ENCODE measurements at regions not wholly inside any gene's neighbourhood (a gene's known extent, or its start where the extent isn't known, plus 50 kb on each side); places are given as distances from the start of the nearest gene placed in this dataset.

DNA sequence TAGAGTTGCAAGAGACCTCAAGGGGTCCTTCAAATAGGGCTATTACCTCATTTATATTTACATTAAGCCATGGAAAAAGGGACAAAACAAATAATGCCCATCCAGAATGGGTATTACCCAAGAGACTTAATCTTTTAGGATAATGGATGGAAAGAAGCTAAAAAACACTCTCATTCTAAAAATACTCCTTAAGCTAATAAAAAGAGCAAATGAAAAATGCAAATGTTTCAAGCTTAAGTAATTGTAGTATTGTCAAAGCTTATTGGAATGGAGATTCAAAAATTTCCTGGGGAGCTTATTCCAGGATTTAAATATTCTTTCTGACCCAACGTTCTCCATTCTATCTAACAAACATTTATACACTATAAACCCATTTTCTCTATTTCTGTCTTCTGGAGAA lies 107.8 kb upstream of the SPIN4 start:
- Histone ChIP-seq H3K4me3 (ENCODE audit: low read depth, low read length) (no peak overlapping the region), H3K27me3 (ENCODE audit: control insufficient read depth, insufficient read depth, low read length) (no peaks in the 10 kb centered on the region), H3K9me3 (ENCODE audit: control insufficient read depth in 2 of 2, low read length in 2 of 2) (peaks cover 13 to 15% of the 10 kb centered on the region in 2 experiments), H3K4me1 (ENCODE audit: control insufficient read depth, insufficient read depth, low read length, poor library complexity, severe bottlenecking) (no peaks in the 10 kb centered on the region), H3K27ac (ENCODE audit: insufficient read depth, low read length, poor library complexity, severe bottlenecking) (no peak overlapping the region), H3K36me3 (ENCODE audit: control insufficient read depth, insufficient read depth, low read length) (no peaks in the 10 kb centered on the region)
- Mint-ChIP-seq H3K4me1 (no peaks in the 10 kb centered on the region), H3K27ac (no peak overlapping the region), H3K36me3 (peaks cover 6% of the 10 kb centered on the region), H3K9me3 (peaks cover 0 to 30% (median 6%) of the 10 kb centered on the region in 7 donors), H3K27me3 (no peaks in the 10 kb centered on the region), H3K4me3 (no peak overlapping the region)
- ATAC-seq (ENCODE audit: low read depth in 2 of 2), result no peak
- no peak for DNase-seq

DNA sequence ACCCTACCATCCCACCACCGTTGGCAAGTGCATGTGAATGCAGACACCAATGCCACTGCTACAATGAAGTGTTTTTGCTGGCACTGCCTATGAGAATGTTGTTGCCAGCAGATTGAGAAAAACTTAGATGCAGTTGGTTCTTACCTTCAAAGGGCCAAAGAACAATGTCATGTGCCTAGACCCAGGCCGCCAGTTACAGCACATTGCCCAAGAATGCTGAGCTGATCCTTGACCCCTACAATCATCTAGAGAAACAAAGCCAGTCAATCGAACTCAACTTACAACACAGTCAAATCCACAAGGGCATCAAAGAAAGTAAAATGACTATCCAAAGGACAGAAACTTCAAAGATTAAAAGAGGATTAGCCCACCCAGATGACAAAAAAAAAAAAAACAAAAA lies 102.4 kb upstream of the SPIN4 start:
- H3K9me3 ChIP-seq (ENCODE audit: control insufficient read depth in 2 of 2, low read length in 2 of 2), result peaks cover 16 to 22% of the 10 kb centered on the region in 2 experiments
- no peak for DNase-seq
- no peak overlapping the region for H3K4me3 Mint-ChIP-seq
- H3K27ac ChIP-seq (ENCODE audit: insufficient read depth, low read length, poor library complexity, severe bottlenecking), result no peak overlapping the region
- no peaks in the 10 kb centered on the region for H3K4me1 ChIP-seq (ENCODE audit: control insufficient read depth, insufficient read depth, low read length, poor library complexity, severe bottlenecking)
- H3K9me3 Mint-ChIP-seq, result peaks cover 0 to 47% (median 8%) of the 10 kb centered on the region in 7 donors
- H3K27ac Mint-ChIP-seq, result no peak overlapping the region
- no peaks in the 10 kb centered on the region for H3K4me1 Mint-ChIP-seq
- H3K4me3 ChIP-seq (ENCODE audit: low read depth, low read length), result no peak overlapping the region
- H3K36me3 Mint-ChIP-seq, result peaks cover 17% of the 10 kb centered on the region
- no peaks in the 10 kb centered on the region for H3K27me3 Mint-ChIP-seq
- H3K36me3 ChIP-seq (ENCODE audit: control insufficient read depth, insufficient read depth, low read length), result peaks cover 5% of the 10 kb centered on the region
- ATAC-seq (ENCODE audit: low read depth in 2 of 2), result no peak
- H3K27me3 ChIP-seq (ENCODE audit: control insufficient read depth, insufficient read depth, low read length), result no peaks in the 10 kb centered on the region

DNA sequence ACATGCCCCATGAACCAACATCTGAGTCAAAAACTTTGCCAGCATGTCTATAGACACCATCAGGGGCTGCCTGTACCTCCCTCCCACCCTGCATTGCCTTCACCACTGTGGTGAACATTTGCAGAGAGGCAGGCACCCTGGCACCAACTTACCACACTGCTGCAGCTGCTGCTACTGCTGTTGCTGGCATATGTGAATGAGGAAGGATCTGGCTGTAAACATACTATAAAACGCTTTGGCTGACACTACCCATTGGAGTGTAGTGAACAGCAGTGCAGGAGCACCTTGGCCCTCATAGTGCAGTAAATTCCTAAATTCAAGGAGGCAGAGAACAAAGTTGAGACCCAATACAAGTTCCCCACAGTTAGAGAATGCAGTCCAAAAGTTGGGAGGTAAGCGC lies 90.6 kb upstream of the SPIN4 start:
- Mint-ChIP-seq H3K9me3 (peaks cover 1 to 15% (median 3%) of the 10 kb centered on the region in 7 donors), H3K27ac (no peak overlapping the region), H3K4me1 (peaks cover 0 to 2% (median 0%) of the 10 kb centered on the region in 4 donors), H3K4me3 (no peak overlapping the region), H3K36me3 (no peaks in the 10 kb centered on the region), H3K27me3 (no peaks in the 10 kb centered on the region)
- Histone ChIP-seq H3K27me3 (ENCODE audit: control insufficient read depth, insufficient read depth, low read length) (no peaks in the 10 kb centered on the region), H3K36me3 (ENCODE audit: control insufficient read depth, insufficient read depth, low read length) (no peaks in the 10 kb centered on the region), H3K4me3 (ENCODE audit: low read depth, low read length) (no peak overlapping the region), H3K27ac (ENCODE audit: insufficient read depth, low read length, poor library complexity, severe bottlenecking) (no peak overlapping the region), H3K9me3 (ENCODE audit: control insufficient read depth in 2 of 2, low read length in 2 of 2) (peaks cover 4 to 7% of the 10 kb centered on the region in 2 experiments), H3K4me1 (ENCODE audit: control insufficient read depth, insufficient read depth, low read length, poor library complexity, severe bottlenecking) (no peaks in the 10 kb centered on the region)
- ATAC-seq (ENCODE audit: low read depth in 2 of 2), result no peak
- no peak for DNase-seq

DNA sequence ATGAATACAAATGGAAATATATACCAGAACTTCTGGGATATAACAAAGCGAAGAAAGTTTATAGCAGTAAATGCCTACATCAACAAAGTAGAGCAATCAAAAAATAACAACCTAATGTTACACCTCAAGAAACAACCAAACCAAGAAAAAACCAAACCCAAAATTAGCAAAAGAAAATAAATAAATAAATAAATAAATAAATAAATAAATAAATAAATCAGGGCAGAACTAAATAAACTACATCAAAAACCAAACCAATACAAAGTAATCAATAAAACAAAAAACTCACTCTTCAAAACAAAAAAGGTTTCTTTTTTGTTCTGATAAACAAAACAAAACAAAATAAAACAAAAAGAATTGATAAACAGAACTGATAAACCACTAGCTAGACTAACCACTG lies 88.4 kb upstream of the SPIN4 start:
- Mint-ChIP-seq H3K27ac (no peak overlapping the region), H3K36me3 (no peaks in the 10 kb centered on the region), H3K27me3 (no peaks in the 10 kb centered on the region), H3K4me1 (peaks cover 0 to 2% (median 0%) of the 10 kb centered on the region in 4 donors), H3K4me3 (no peak overlapping the region), H3K9me3 (peaks cover under 1 to 14% (median 3%) of the 10 kb centered on the region in 7 donors)
- H3K4me1 ChIP-seq (ENCODE audit: control insufficient read depth, insufficient read depth, low read length, poor library complexity, severe bottlenecking), result no peaks in the 10 kb centered on the region
- no peaks in the 10 kb centered on the region for H3K27me3 ChIP-seq (ENCODE audit: control insufficient read depth, insufficient read depth, low read length)
- peaks cover 4 to 7% of the 10 kb centered on the region in 2 experiments for H3K9me3 ChIP-seq (ENCODE audit: control insufficient read depth in 2 of 2, low read length in 2 of 2)
- H3K4me3 ChIP-seq (ENCODE audit: low read depth, low read length), result no peak overlapping the region
- DNase-seq, result no peak
- no peaks in the 10 kb centered on the region for H3K36me3 ChIP-seq (ENCODE audit: control insufficient read depth, insufficient read depth, low read length)
- H3K27ac ChIP-seq (ENCODE audit: insufficient read depth, low read length, poor library complexity, severe bottlenecking), result no peak overlapping the region
- ATAC-seq (ENCODE audit: low read depth in 2 of 2), result no peak

DNA sequence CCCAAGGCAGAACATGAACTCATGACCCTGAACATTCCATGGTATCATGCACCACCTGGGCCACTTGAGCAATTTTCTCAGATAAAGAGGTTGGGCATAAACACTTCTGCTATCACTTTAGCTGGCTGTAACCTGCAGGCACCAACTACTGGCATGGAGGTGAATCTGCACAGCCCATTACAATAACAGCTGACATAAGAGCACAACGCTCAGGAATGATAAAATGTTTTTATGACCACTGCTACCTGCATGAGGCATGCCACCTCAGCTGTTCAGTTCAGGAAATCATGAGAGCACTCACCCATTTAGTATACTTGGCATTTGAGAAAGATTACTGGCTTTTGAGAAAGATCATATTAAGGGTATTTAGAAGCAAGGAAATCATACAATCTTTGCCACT lies 85.7 kb upstream of the SPIN4 start:
- no peak overlapping the region for H3K4me3 ChIP-seq (ENCODE audit: low read depth, low read length)
- peaks cover 0 to 18% (median 2%) of the 10 kb centered on the region in 7 donors for H3K9me3 Mint-ChIP-seq
- peaks cover under 1% of the 10 kb centered on the region for H3K36me3 ChIP-seq (ENCODE audit: control insufficient read depth, insufficient read depth, low read length)
- peaks cover 3 to 4% of the 10 kb centered on the region in 2 experiments for H3K9me3 ChIP-seq (ENCODE audit: control insufficient read depth in 2 of 2, low read length in 2 of 2)
- H3K27ac Mint-ChIP-seq, result no peak overlapping the region
- H3K4me3 Mint-ChIP-seq, result no peak overlapping the region
- DNase-seq (no peak), ATAC-seq (ENCODE audit: low read depth in 2 of 2) (no peak)
- no peaks in the 10 kb centered on the region for H3K27me3 Mint-ChIP-seq
- H3K27me3 ChIP-seq (ENCODE audit: control insufficient read depth, insufficient read depth, low read length), result no peaks in the 10 kb centered on the region
- H3K4me1 ChIP-seq (ENCODE audit: control insufficient read depth, insufficient read depth, low read length, poor library complexity, severe bottlenecking), result no peaks in the 10 kb centered on the region
- H3K36me3 Mint-ChIP-seq, result peaks cover 11% of the 10 kb centered on the region
- no peaks in the 10 kb centered on the region for H3K4me1 Mint-ChIP-seq
- no peak overlapping the region for H3K27ac ChIP-seq (ENCODE audit: insufficient read depth, low read length, poor library complexity, severe bottlenecking)

DNA sequence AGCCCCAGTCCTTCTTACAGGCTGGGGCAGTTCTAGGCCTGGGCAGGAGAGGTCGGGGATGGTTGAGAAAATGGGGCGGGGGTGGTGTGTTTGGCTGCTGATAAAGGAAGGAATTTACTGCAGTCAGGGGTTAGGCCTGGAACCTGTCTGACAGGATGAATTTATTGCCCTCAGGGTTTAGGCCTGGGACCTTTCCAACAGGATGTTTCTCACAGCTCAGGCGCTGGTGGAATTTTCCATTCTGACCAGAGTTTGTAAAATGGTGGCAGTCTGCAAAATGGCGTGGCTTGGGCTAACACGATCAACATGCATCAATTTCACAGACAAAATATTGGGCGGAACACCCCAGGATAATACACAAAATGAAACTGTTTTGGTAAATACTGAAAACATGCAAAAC lies 83.5 kb upstream of the SPIN4 start:
- Mint-ChIP-seq H3K27me3 (no peaks in the 10 kb centered on the region), H3K27ac (no peak overlapping the region), H3K4me3 (no peak overlapping the region), H3K9me3 (peaks cover 0 to 13% (median 1%) of the 10 kb centered on the region in 7 donors), H3K4me1 (no peaks in the 10 kb centered on the region), H3K36me3 (peaks cover 11% of the 10 kb centered on the region)
- Histone ChIP-seq H3K4me3 (ENCODE audit: low read depth, low read length) (no peak overlapping the region), H3K27ac (ENCODE audit: insufficient read depth, low read length, poor library complexity, severe bottlenecking) (no peak overlapping the region), H3K36me3 (ENCODE audit: control insufficient read depth, insufficient read depth, low read length) (peaks cover 6% of the 10 kb centered on the region), H3K9me3 (ENCODE audit: control insufficient read depth in 2 of 2, low read length in 2 of 2) (peaks cover 0 to 4% of the 10 kb centered on the region in 2 experiments), H3K4me1 (ENCODE audit: control insufficient read depth, insufficient read depth, low read length, poor library complexity, severe bottlenecking) (no peaks in the 10 kb centered on the region), H3K27me3 (ENCODE audit: control insufficient read depth, insufficient read depth, low read length) (no peaks in the 10 kb centered on the region)
- ATAC-seq (ENCODE audit: low read depth in 2 of 2), result no peak
- DNase-seq, result no peak

DNA sequence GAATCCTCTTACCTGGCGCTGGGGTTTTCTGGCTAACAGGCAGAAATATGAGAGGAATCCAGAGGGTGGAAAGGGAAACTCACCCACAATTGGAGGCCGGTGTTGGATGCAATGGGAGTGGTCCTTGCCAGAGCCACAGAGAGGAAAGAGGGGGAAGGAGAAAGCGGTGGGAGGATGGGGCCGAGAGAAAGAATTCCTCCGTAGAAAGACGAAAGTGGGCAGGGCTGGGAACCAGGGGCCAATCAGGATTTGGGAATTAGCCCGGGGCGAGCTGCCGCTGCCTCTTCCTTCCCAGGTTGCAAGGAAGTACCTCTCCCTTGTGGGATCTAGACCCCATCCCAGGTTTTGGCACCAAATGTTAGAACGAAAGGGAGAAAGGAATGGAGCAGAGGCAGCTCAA lies 83.1 kb upstream of the SPIN4 start:
- Histone ChIP-seq H3K4me3 (ENCODE audit: low read depth, low read length) (no peak overlapping the region), H3K27ac (ENCODE audit: insufficient read depth, low read length, poor library complexity, severe bottlenecking) (no peak overlapping the region), H3K27me3 (ENCODE audit: control insufficient read depth, insufficient read depth, low read length) (no peaks in the 10 kb centered on the region), H3K9me3 (ENCODE audit: control insufficient read depth in 2 of 2, low read length in 2 of 2) (peaks cover 0 to 4% of the 10 kb centered on the region in 2 experiments), H3K4me1 (ENCODE audit: control insufficient read depth, insufficient read depth, low read length, poor library complexity, severe bottlenecking) (no peaks in the 10 kb centered on the region), H3K36me3 (ENCODE audit: control insufficient read depth, insufficient read depth, low read length) (peaks cover 6% of the 10 kb centered on the region)
- H3K27ac Mint-ChIP-seq, result no peak overlapping the region
- H3K36me3 Mint-ChIP-seq, result peaks cover 11% of the 10 kb centered on the region
- H3K27me3 Mint-ChIP-seq, result no peaks in the 10 kb centered on the region
- no peak overlapping the region for H3K4me3 Mint-ChIP-seq
- no peaks in the 10 kb centered on the region for H3K4me1 Mint-ChIP-seq
- peaks cover 0 to 13% (median 1%) of the 10 kb centered on the region in 7 donors for H3K9me3 Mint-ChIP-seq
- DNase-seq (no peak), ATAC-seq (ENCODE audit: low read depth in 2 of 2) (no peak)

DNA sequence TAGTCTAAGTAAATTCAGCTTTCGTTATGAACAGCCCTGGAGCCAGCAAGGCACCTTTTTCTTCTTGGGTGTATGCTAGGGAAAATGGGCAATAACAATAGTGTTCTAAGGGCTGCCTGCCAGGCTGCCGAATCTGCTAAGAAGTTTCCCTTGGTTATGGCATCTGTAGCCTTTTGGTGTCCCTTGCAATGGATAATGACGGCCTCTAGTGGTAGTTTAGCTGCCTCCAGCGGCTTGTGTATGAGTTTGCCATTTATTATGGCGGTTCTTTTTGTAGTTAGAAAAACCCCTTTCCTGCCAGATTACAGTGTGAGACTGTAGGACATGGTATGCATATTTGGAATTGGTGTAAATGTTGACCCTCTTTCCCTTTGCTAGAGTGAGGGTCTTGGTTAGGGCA lies 78.9 kb upstream of the SPIN4 start:
- no peak overlapping the region for H3K4me3 ChIP-seq (ENCODE audit: low read depth, low read length)
- Mint-ChIP-seq H3K4me1 (no peaks in the 10 kb centered on the region), H3K9me3 (peaks cover 0 to 9% (median 1%) of the 10 kb centered on the region in 7 donors), H3K4me3 (no peak overlapping the region), H3K27ac (no peak overlapping the region), H3K36me3 (peaks cover 11% of the 10 kb centered on the region), H3K27me3 (no peaks in the 10 kb centered on the region)
- ATAC-seq (ENCODE audit: low read depth in 2 of 2), result no peak
- no peaks in the 10 kb centered on the region for H3K4me1 ChIP-seq (ENCODE audit: control insufficient read depth, insufficient read depth, low read length, poor library complexity, severe bottlenecking)
- no peak overlapping the region for H3K27ac ChIP-seq (ENCODE audit: insufficient read depth, low read length, poor library complexity, severe bottlenecking)
- no peak for DNase-seq
- H3K9me3 ChIP-seq (ENCODE audit: control insufficient read depth in 2 of 2, low read length in 2 of 2), result peaks cover 0 to 4% of the 10 kb centered on the region in 2 experiments
- H3K36me3 ChIP-seq (ENCODE audit: control insufficient read depth, insufficient read depth, low read length), result peaks cover 11% of the 10 kb centered on the region
- H3K27me3 ChIP-seq (ENCODE audit: control insufficient read depth, insufficient read depth, low read length), result no peaks in the 10 kb centered on the region
